A549 (cell line): ENCODE measurements at regions not wholly inside any gene's neighbourhood (a gene's known extent, or its start where the extent isn't known, plus 50 kb on each side); places are given as distances from the start of the nearest gene placed in this dataset.
A peak's percentile ranks its signal among the peaks of the same experiment; 100 is the strongest.

Source experiments
- ATAC-seq, 2 experiments: fragments of 200-7000 bp in 1 of 2; fragments of >200 bp in 1 of 2; cut with Nextera tagmentation in 1 of 2; cut with Tn5 transposase in 1 of 2; 3 replicates each; pipeline versions ENCODE4 v1.8.0 to v1.9.1; 2018 to 2020; ENCODE audit warnings: mild to moderate bottlenecking in 1 of 2, moderate library complexity in 1 of 2
- CTCF ChIA-PET: fragments of 300-600 bp; sonication (Branson Sonifier 250); formaldehyde crosslinking; extraction: SDS; loops from one replicate; lab custom pipeline; 2021; ENCODE audit warnings: antibody characterized with exemption, inconsistent platforms; lab: Yijun Ruan, JAX
- POLR2A ChIA-PET: fragments of 350-600 bp; formaldehyde crosslinking; extraction: SDS; loops from one replicate; lab custom pipeline; 2021; ENCODE audit warnings: antibody characterized with exemption, inconsistent platforms; lab: Yijun Ruan, JAX
- DNase-seq, 2 experiments: peaks; one replicate each; pipeline versions ENCODE4 v3.0.0 to v3.0.0-alpha.2; 2011 to 2016; ENCODE audit warnings: low read depth in 1 of 2, low spot score in 1 of 2
- FAIRE-seq: peaks from 2 replicates; lab custom pipeline; 2011; peaks lifted over from hg19 to GRCh38; lab: Jason Lieb, UNC
- H3K27ac ChIP-seq, 2 experiments: fragments of >200 bp; sonication (Bioruptor Twin); formaldehyde crosslinking; 3 replicates each; pipeline ENCODE4 v1.5.1; 2016 to 2017
- H3K4me1 ChIP-seq: fragments of >200 bp; sonication (Bioruptor Twin); formaldehyde crosslinking; 3 replicates; pipeline ENCODE4 v1.6.1; 2016
- H3K4me2 ChIP-seq: fragments of >200 bp; sonication (Bioruptor Twin); formaldehyde crosslinking; 3 replicates; pipeline ENCODE4 v1.6.1; 2016
- H3K4me3 ChIP-seq: fragments of >200 bp; sonication (Bioruptor Twin); formaldehyde crosslinking; 3 replicates; pipeline ENCODE4 v1.5.1; 2016
- H3K9me3 ChIP-seq: fragments of >200 bp; sonication (Bioruptor Twin); formaldehyde crosslinking; 3 replicates; pipeline ENCODE4 v1.6.1; 2016
- E2F6 ChIP-seq: IDR thresholded peaks from 2 replicates; pipeline ENCODE4 v1.6.1; 2012; ENCODE audit warnings: low read depth, borderline replicate concordance
- EHF ChIP-seq: fragments of 250-450 bp; sonication (Bioruptor Pico); IDR thresholded peaks from 2 replicates; pipeline ENCODE4 v1.5.0; 2020; ENCODE audit warnings: mild to moderate bottlenecking
- EHMT2 ChIP-seq: fragments of 200-600 bp; sonication (generic); IDR thresholded peaks from 2 replicates; pipeline ENCODE4 v1.6.1; 2016; ENCODE audit warnings: antibody characterized with exemption, low read depth, mild to moderate bottlenecking, moderate library complexity
- EP300 ChIP-seq, 2 experiments: fragments of >200 bp; sonication (Bioruptor Twin); formaldehyde crosslinking; IDR thresholded peaks; 2 replicates in 1 of 2; 3 replicates in 1 of 2; pipeline ENCODE4 v1.6.1; 2016 to 2017
- GATA3 ChIP-seq: IDR thresholded peaks from 2 replicates; pipeline ENCODE4 v1.6.1; 2012; ENCODE audit warnings: borderline replicate concordance
- HES2 ChIP-seq: fragments of >200 bp; sonication (Bioruptor Twin); formaldehyde crosslinking; IDR thresholded peaks from 2 replicates; pipeline ENCODE4 v1.6.1; 2016
- HOXA7 ChIP-seq: fragments of 250-450 bp; sonication (Bioruptor Pico); IDR thresholded peaks from 2 replicates; pipeline ENCODE4 v1.5.0; 2020; ENCODE audit warnings: mild to moderate bottlenecking, moderate library complexity
- HOXB5 ChIP-seq: fragments of 250-450 bp; sonication (Bioruptor Pico); IDR thresholded peaks from 2 replicates; pipeline ENCODE4 v1.5.0; 2020; ENCODE audit warnings: mild to moderate bottlenecking, moderate library complexity
- NFE2L2 ChIP-seq: fragments of 150-350 bp; conservative IDR thresholded peaks from 2 replicates; pipeline ENCODE4 v1.6.1; 2014; ENCODE audit warnings: low read length
- PBX3 ChIP-seq: IDR thresholded peaks from 2 replicates; pipeline ENCODE4 v1.6.1; 2012
- PHF8 ChIP-seq: fragments of 200-600 bp; sonication (generic); IDR thresholded peaks from 2 replicates; pipeline ENCODE4 v1.6.1; 2016; ENCODE audit warnings: low read depth, mild to moderate bottlenecking, antibody characterized with exemption, moderate library complexity, borderline replicate concordance
- POLR2A ChIP-seq: IDR thresholded peaks from 2 replicates; pipeline ENCODE4 v1.6.1; 2012; ENCODE audit warnings: mild to moderate bottlenecking, low read length
- RAD21 ChIP-seq, 2 experiments: fragments of >200 bp in 1 of 2; sonication (Bioruptor Twin) in 1 of 2; formaldehyde crosslinking in 1 of 2; IDR thresholded peaks in 1 of 2; conservative IDR thresholded peaks in 1 of 2; 2 replicates in 1 of 2; 3 replicates in 1 of 2; pipeline ENCODE4 v1.6.1; 2012 to 2018; ENCODE audit warnings: inconsistent platforms in 1 of 2
- USF2 ChIP-seq: fragments of 450-650 bp; IDR thresholded peaks from 2 replicates; pipeline ENCODE4 v1.6.1; 2014; ENCODE audit warnings: antibody characterized with exemption
- ZC3H11A ChIP-seq: fragments of 450-650 bp; IDR thresholded peaks from 2 replicates; pipeline ENCODE4 v1.6.1; 2014; ENCODE audit warnings: antibody characterized with exemption, mild to moderate bottlenecking
- ZFP36 ChIP-seq: fragments of 450-650 bp; IDR thresholded peaks from 2 replicates; pipeline ENCODE4 v1.6.1; 2014; ENCODE audit warnings: borderline replicate concordance; ENCODE audit not compliant: partially characterized antibody
- WGBS: methylation state at CpG from one replicate; pipeline ENCODE4 v1.1.6; 2017; ENCODE audit errors: missing lambda C conversion rate; 5-methylcytosine and 5-hydroxymethylcytosine counted together
- TF ChIP-seq, protein P1 (sequence below): fragments of 250-450 bp; sonication (Bioruptor Pico); IDR thresholded peaks from 2 replicates; pipeline ENCODE4 v1.5.0; 2021; ENCODE audit warnings: mild to moderate bottlenecking, moderate library complexity, borderline replicate concordance
- TF ChIP-seq, protein P2 (sequence below): IDR thresholded peaks from 2 replicates; pipeline ENCODE4 v1.6.1; 2012

GRCh38 chr18:10009321-10010144, 95.7 kb downstream of the VAPA start:
- H3K27ac ChIP-seq: no peak overlapping the region
- H3K4me2 ChIP-seq: no peak overlapping the region
- FAIRE-seq: no peak
- no peaks in the 10 kb centered on the region for H3K4me1 ChIP-seq
- ChIA-PET CTCF (interaction anchor here (0.7 to 2.0 kb wide), 2 partner anchors 311 to 510 kb away, joined by 3 to 5 read pairs; no protein-coding TSS in a partner anchor), POLR2A (no interaction called here)
- H3K9me3 ChIP-seq: no peaks in the 10 kb centered on the region
- H3K4me3 ChIP-seq: no peak overlapping the region
- TF ChIP-seq RAD21 (conservative IDR thresholded peaks at IDR 0.05 in 1 of 2, IDR thresholded peaks at IDR 0.05 in 1 of 2) (no peak), ZFP36 (no peak), GATA3 (no peak), USF2 (no peak), EHF (CRISPR knock-in tag) (no peak), NFE2L2 (no peak), POLR2A (no peak)
- TF ChIP-seq, protein P1, sequence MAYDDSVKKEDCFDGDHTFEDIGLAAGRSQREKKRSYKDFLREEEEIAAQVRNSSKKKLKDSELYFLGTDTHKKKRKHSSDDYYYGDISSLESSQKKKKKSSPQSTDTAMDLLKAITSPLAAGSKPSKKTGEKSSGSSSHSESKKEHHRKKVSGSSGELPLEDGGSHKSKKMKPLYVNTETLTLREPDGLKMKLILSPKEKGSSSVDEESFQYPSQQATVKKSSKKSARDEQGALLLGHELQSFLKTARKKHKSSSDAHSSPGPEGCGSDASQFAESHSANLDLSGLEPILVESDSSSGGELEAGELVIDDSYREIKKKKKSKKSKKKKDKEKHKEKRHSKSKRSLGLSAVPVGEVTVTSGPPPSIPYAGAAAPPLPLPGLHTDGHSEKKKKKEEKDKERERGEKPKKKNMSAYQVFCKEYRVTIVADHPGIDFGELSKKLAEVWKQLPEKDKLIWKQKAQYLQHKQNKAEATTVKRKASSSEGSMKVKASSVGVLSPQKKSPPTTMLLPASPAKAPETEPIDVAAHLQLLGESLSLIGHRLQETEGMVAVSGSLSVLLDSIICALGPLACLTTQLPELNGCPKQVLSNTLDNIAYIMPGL (CRISPR knock-in tag): no peak
- WGBS: 58% methylated on average over 14 of the region's 28 CpGs
- no peak for DNase-seq
- no peak for ATAC-seq

DNA sequence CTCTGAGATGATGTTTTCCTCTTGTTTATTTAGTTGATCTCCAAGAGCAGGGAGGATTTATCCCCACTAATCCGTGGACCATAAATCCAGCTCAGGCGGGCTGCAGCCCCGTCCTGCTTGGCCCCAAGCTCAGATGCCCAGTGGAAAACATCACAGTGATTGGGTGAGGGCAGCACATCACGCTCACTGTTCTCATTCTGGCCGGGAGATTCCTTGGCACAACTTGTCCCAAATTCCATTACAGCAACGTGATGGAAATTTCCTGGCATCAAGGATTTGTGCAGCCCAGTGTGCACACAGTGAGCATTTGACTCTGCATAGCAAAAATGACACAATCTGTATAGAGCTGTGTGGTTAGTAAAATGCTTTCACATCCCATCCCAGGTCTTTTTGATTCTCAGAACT, 96.8 kb downstream of the VAPA start:
- DNase-seq (peak in 1 of 2 experiments; percentile 3), ATAC-seq (no peak), FAIRE-seq (no peak)
- Histone ChIP-seq H3K27ac (no peak overlapping the region), H3K9me3 (no peaks in the 10 kb centered on the region), H3K4me1 (no peaks in the 10 kb centered on the region), H3K4me2 (no peak overlapping the region), H3K4me3 (no peak overlapping the region)
- 1% methylated on average over 6 of the region's 6 CpGs for WGBS
- ChIA-PET POLR2A (no interaction called here), CTCF (no interaction called here)
- TF ChIP-seq HOXA7 (no peak), PBX3 (no peak), ZC3H11A (no peak), ZFP36 (no peak), E2F6 (no peak), HES2 (no peak), HOXB5 (CRISPR knock-in tag) (no peak)
- TF ChIP-seq, protein P2, sequence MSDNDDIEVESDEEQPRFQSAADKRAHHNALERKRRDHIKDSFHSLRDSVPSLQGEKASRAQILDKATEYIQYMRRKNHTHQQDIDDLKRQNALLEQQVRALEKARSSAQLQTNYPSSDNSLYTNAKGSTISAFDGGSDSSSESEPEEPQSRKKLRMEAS: no peak

GRCh38 chr18:10011061-10011460, 97.2 kb downstream of the VAPA start:
- CTCF ChIA-PET: no interaction called here
- TF ChIP-seq EHMT2: no peak
- TF ChIP-seq PHF8: no peak
- no peak for TF ChIP-seq EP300 (IDR thresholded peaks at IDR 0.05)
- POLR2A ChIA-PET: no interaction called here
- Histone ChIP-seq H3K4me3 (no peak overlapping the region), H3K9me3 (no peaks in the 10 kb centered on the region), H3K4me1 (no peaks in the 10 kb centered on the region), H3K4me2 (no peak overlapping the region), H3K27ac (no peak overlapping the region)
- FAIRE-seq (no peak), ATAC-seq (no peak), DNase-seq (no peak)
- 88% methylated on average over 4 of the region's 4 CpGs for WGBS
